Keratinocyte (primary cell): ENCODE measurements at regions not wholly inside any gene's neighbourhood (a gene's known extent, or its start where the extent isn't known, plus 50 kb on each side); places are given as distances from the start of the nearest gene placed in this dataset.

ENCODE experiments used
- DNase-seq: peaks from one replicate; pipeline ENCODE4 v3.0.0-alpha.2; 2011; ENCODE audit warnings: low read depth, missing footprints, low spot score
- FAIRE-seq: peaks from 2 replicates; lab custom pipeline; 2011; peaks lifted over from hg19 to GRCh38; lab: Jason Lieb, UNC
- H2AFZ ChIP-seq: 2 replicates; pipeline ENCODE4 v1.6.0; 2012; ENCODE audit warnings: low read length, control low read depth, inconsistent platforms; ENCODE audit not compliant: control insufficient read depth
- H3K27ac ChIP-seq: 2 replicates; pipeline ENCODE4 v1.5.1; 2011; ENCODE audit warnings: low read length; ENCODE audit not compliant: control insufficient read depth, insufficient read depth
- H3K27me3 ChIP-seq: 3 replicates; pipeline ENCODE4 v1.6.0; 2011; ENCODE audit warnings: low read length; ENCODE audit not compliant: control insufficient read depth, insufficient read depth; ENCODE audit errors: extremely low read depth
- H3K36me3 ChIP-seq, 2 experiments: 2 replicates in 1 of 2; 3 replicates in 1 of 2; pipeline ENCODE4 v1.5.1; 2011; ENCODE audit warnings: low read length in 2 of 2, mild to moderate bottlenecking in 1 of 2; ENCODE audit not compliant: control insufficient read depth in 2 of 2, insufficient read depth in 2 of 2; ENCODE audit errors: extremely low read depth in 1 of 2
- H3K4me1 ChIP-seq: 3 replicates; pipeline ENCODE4 v1.5.1; 2011; ENCODE audit warnings: low read length; ENCODE audit not compliant: control insufficient read depth, insufficient read depth; ENCODE audit errors: extremely low read depth
- H3K4me2 ChIP-seq: 3 replicates; pipeline ENCODE4 v1.6.0; 2011; ENCODE audit warnings: low read depth, low read length; ENCODE audit not compliant: control insufficient read depth, insufficient read depth; ENCODE audit errors: extremely low read depth
- H3K4me3 ChIP-seq, 3 experiments: fragments of 200-600 bp in 1 of 3; sonication (generic) in 1 of 3; 2 replicates in 2 of 3; 3 replicates in 1 of 3; pipeline ENCODE4 v1.5.1; 2011 to 2016; ENCODE audit warnings: low read length in 3 of 3, mild to moderate bottlenecking in 3 of 3, control low read depth in 2 of 3, inconsistent platforms in 1 of 3, low read depth in 1 of 3, mixed read lengths in 1 of 3, mixed run types in 1 of 3, moderate library complexity in 1 of 3; ENCODE audit not compliant: control insufficient read depth in 2 of 3, insufficient read depth in 2 of 3; ENCODE audit errors: extremely low read depth in 1 of 3
- H3K79me2 ChIP-seq: 2 replicates; pipeline ENCODE4 v1.6.0; 2012; ENCODE audit warnings: low read length; ENCODE audit not compliant: control insufficient read depth, insufficient read depth
- H3K9ac ChIP-seq: 3 replicates; pipeline ENCODE4 v1.6.0; 2011; ENCODE audit warnings: low read length; ENCODE audit not compliant: control insufficient read depth, insufficient read depth; ENCODE audit errors: extremely low read depth
- H3K9me1 ChIP-seq: 3 replicates; pipeline ENCODE4 v1.6.0; 2011; ENCODE audit warnings: low read length; ENCODE audit not compliant: control insufficient read depth, insufficient read depth; ENCODE audit errors: extremely low read depth
- H3K9me3 ChIP-seq: 2 replicates; pipeline ENCODE4 v1.5.1; 2012; ENCODE audit warnings: low read depth, low read length; ENCODE audit not compliant: control insufficient read depth
- H4K20me1 ChIP-seq: 3 replicates; pipeline ENCODE4 v1.6.0; 2011; ENCODE audit warnings: low read length; ENCODE audit not compliant: control insufficient read depth, insufficient read depth; ENCODE audit errors: extremely low read depth
- CTCF ChIP-seq, 3 experiments: IDR thresholded peaks in 1 of 3; conservative IDR thresholded peaks in 1 of 3; optimal IDR thresholded peaks in 1 of 3; 2 replicates in 2 of 3; 3 replicates in 1 of 3; pipeline versions ENCODE3 to v1.5.1; 2011; ENCODE audit warnings: low read length in 3 of 3, mild to moderate bottlenecking in 3 of 3, moderate library complexity in 2 of 3, control low read depth in 1 of 3, inconsistent platforms in 1 of 3; ENCODE audit not compliant: insufficient read depth in 2 of 3; ENCODE audit errors: extremely low read depth in 1 of 3
- EZH2 ChIP-seq: IDR thresholded peaks from one replicate; pipeline ENCODE4 v1.6.1; 2012; ENCODE audit warnings: inconsistent platforms, mild to moderate bottlenecking, low read length, moderate library complexity
- dilution Hi-C: fragments of 300-500 bp; cut with MboI; formaldehyde crosslinking; loops from one replicate; pipeline ENCODE4 v1.7.0; 2020; ENCODE audit warnings: low sequenced_read_pairs; ENCODE audit not compliant: extremely low pct_ligation_motif_present

- no peaks in the 10 kb centered on the region for H3K9me1 ChIP-seq
- no peak for TF ChIP-seq EZH2
- no peak for TF ChIP-seq CTCF (optimal IDR thresholded peaks at IDR 0.05 in 1 of 3, IDR thresholded peaks at IDR 0.05 in 1 of 3, conservative IDR thresholded peaks at IDR 0.05 in 1 of 3; ENCODE audit: extremely low read depth in 1 of 3, insufficient read depth in 2 of 3, low read length in 3 of 3)
- peaks cover 76% of the 10 kb centered on the region for H3K4me1 ChIP-seq
- H3K9ac ChIP-seq: peak overlapping the region; percentile 44
- no peaks in the 10 kb centered on the region for H3K36me3 ChIP-seq
- no peaks in the 10 kb centered on the region for H3K27me3 ChIP-seq
- dilution Hi-C loops: no loop called here
- H2AFZ ChIP-seq: no peak overlapping the region
- no peaks in the 10 kb centered on the region for H3K9me3 ChIP-seq
- peak overlapping the region; percentile 64 for H3K4me2 ChIP-seq
- FAIRE-seq: no peak
- H3K4me3 ChIP-seq: no peak overlapping the region
- no peak for DNase-seq
- peak overlapping the region; percentile 95 for H3K27ac ChIP-seq
- no peaks in the 10 kb centered on the region for H4K20me1 ChIP-seq
- H3K79me2 ChIP-seq: no peaks in the 10 kb centered on the region
Measured at GRCh38 chr2:172230889-172231401, 128.2 kb upstream of the DLX2 start.

GRCh38 chr2:172231508-172231907, 128.8 kb upstream of the DLX2 start:
- Histone ChIP-seq H3K4me3 (no peak overlapping the region), H3K36me3 (no peaks in the 10 kb centered on the region), H2AFZ (no peak overlapping the region), H3K4me1 (peaks cover 73% of the 10 kb centered on the region), H3K27ac (peak overlapping the region; percentile 95), H3K79me2 (no peaks in the 10 kb centered on the region), H3K9me1 (no peaks in the 10 kb centered on the region), H4K20me1 (no peaks in the 10 kb centered on the region), H3K4me2 (peak overlapping the region; percentile 64), H3K9ac (peak overlapping the region; percentile 44), H3K9me3 (no peaks in the 10 kb centered on the region), H3K27me3 (no peaks in the 10 kb centered on the region)
- FAIRE-seq (no peak), DNase-seq (no peak)
- dilution Hi-C loops: no loop called here
- no peak for TF ChIP-seq EZH2
- TF ChIP-seq CTCF (optimal IDR thresholded peaks at IDR 0.05 in 1 of 3, IDR thresholded peaks at IDR 0.05 in 1 of 3, conservative IDR thresholded peaks at IDR 0.05 in 1 of 3; ENCODE audit: extremely low read depth in 1 of 3, insufficient read depth in 2 of 3, low read length in 3 of 3): no peak
